ENCODE measurements at regions not wholly inside any gene's neighbourhood (a gene's known extent, or its start where the extent isn't known, plus 50 kb on each side); places are given as distances from the start of the nearest gene placed in this dataset.
"Not testable (repeated sequence)": the region's sequence is repeated elsewhere in the genome, so short reads cannot be mapped to it uniquely, and the experiment has no call there.

DNA sequence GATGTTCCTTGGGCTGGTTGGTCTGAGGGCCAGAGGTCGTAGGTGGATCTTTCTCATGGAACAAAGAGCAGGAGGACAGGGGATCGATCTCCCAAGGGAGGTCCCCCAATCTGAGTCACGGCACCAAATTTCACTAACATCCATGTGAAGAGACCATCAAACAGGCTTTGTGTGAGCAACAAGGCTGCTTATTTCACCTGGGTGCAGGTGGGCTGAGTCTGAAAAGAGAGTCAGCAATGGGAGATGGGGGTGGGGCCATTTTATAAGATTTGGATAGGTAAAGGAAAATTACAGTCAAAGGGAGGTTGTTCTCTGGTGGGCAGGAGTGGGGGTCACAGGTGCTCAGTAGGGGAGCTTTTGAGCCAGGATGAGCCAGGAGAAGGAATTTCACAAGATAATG, 334.0 kb upstream of the HTR1E start:
- not testable (repeated sequence) for DNase-seq

DNA sequence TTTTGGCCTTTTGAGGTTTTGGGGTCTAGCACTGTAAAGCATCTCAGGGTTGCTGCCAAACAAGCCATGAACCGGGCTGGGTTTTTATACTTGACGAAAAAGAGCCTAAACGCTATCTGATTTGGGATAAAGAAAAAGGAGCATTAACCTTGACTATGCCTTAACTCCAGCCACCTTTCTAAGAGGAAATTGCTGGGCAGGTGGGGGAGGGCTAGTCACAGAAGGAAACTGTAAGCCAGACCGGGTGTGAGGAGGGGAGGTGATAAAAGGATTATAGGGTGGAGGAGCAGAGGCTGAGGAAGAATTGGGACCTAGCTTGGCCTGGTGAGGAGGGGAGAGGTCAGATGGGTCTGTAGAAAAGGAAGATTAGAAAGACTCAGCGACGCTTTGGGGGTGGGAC, 335.2 kb upstream of the HTR1E start:
- DNase-seq = not testable (repeated sequence)

DNA sequence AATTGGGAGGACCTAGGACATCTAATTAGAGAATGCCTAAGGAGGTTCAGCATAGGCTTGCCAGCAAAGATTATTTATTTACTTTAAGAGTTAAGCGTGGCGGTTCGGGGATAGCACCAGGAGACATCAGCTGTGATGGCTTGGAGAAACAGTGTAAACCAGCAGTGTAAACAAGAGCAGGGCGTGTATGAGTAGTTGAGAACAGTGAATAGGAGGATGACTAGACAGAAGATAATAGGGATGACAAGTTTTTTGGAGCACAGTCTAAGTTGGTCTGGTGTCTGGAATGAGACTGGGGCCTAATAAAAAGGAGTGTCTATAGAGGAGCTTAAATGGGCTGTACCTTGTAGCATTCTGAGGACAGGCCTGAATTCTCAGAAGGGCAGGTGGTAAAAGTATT, 338.4 kb upstream of the HTR1E start:
- not testable (repeated sequence) for DNase-seq

DNA sequence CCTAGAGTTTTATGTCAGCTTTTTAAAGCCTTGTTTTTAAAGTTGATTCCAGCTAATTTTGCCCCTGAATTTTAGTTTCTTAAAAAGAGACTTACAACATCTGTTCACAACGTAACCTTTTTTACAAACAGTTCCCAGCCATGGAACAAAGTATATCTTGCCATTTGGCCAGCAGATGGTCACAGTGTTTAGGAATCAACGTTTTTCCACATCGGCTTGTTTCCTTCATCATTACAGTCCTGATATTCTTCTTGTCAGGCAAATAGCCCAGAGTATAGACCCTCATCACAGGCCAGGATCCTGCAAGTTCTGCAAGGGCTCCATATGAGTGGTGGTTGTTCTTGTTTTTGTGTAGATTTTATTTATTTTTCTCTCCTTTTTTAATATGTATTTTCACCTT, 341.7 kb upstream of the HTR1E start:
- DNase-seq = no peak

DNA sequence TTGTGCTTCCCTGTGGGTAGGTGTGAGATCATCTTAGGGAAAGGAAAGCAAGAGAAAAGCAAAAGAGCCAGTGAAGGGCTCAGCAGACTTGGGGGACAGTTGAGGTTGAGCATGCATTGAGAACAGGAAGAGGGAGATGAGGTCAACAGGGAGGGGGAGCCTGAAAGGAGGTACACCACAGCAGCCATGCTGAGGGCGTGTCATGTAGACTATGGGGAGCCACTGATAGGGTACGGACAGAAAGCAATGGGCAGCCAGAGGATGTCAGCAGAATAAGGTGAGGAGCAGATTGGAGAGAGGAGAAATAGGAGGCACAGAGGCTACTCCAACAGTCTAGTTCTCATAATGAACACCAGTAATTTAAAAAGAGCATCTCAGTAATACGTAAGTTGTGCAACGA, 351.1 kb upstream of the HTR1E start:
- no peak for DNase-seq

DNA sequence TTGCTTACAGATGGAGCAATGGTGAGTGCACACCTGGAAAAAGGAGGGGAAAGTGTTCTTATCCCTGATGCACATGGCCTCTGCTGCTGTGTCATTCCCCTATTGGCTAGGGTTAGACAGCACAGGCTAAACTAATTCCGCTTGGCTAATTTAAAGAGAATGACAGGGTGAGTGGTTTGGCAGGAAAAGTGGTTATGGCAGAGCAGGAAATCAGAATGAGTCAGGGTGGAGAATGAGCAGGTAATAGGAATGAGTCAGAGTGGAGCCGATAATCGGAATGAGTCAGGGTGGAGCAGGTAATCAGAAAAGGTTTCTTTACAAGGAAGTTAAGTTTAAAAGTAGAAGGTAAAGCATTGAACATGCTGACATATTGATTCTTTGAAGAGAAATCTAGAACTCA, 355.5 kb upstream of the HTR1E start:
- DNase-seq = no peak

DNA sequence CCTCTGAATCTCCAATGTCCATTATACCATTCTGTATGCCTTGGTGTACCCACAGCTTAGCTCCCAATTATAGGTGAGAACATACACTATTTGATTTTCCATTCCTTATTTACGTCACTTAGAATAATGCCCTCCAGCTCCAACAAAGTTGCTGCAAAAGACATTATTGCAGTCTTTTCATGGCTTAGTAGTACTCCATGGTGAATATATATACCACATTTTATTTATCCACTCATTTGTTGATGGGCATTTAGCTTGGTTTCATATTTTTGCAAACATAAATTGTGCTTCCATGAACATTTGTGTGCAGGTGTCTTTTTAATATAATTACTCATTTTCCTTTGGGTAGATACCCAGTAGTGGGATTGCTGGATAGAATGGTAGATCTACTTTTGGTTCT, 374.1 kb upstream of the HTR1E start:
- DNase-seq = no peak

DNA sequence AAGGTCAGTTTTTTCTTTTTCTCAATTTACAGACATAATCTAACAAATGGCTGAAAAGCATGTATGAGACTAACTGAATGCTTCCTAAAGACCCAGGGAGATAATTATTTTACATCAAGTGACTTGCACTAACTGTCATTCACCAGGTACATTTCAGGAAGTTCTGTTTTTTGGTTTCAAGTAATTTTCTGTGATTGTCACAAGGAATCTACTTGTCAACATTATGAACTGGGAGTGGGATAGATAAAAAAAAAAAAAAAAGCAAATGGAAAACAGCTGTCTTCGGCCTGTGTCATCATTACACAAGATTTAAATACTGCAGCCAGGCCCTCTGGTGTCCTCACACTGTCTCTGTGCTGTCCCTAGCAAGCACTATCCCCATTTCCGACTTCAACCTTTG, 379.0 kb upstream of the HTR1E start:
- DNase-seq = no peak

DNA sequence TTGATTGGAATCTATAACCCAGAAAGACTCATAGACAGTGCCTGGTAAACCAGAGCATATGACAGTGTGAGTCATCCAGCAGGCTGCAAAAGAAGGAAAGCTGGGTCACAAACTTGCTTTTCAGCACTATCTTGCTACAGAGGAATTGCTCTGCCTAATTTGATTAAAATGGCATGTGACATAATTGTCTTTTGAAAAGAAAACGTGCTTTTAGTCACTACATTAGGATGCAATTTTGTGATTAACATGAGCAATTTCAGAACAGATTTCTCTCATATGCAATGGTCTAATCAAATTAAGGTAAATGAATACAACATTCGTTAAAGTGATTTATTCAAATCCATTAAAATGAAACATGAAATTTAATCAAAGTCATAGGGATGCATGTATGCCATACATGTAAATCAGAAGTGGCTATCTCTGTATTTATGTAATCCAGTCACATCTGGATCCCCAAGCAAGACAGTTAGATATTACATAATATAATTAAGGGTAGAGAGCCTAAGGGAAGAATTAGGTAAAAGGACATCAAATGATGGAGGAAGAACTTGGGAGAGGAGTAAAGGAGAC, 400.0 kb upstream of the HTR1E start:
- DNase-seq = no peak

DNA sequence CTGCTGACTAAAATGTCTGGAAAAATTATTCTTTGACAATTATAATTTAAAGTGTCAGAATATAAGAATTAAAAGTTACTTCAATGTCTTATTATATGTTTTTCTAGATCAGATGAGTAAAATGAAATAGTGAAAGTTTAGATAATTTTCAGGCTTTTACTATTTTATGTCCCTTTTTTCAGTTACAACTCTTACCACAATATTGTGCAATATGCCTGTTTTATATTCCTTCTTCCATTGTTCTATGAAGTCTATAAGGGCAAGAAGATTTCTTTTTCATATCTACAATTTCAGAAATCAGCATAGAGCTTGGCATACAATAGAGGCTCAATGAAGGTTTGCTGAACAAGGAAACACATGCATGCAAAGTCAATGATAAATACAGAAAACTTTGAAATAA, 401.2 kb upstream of the HTR1E start:
- no peak for DNase-seq

DNA sequence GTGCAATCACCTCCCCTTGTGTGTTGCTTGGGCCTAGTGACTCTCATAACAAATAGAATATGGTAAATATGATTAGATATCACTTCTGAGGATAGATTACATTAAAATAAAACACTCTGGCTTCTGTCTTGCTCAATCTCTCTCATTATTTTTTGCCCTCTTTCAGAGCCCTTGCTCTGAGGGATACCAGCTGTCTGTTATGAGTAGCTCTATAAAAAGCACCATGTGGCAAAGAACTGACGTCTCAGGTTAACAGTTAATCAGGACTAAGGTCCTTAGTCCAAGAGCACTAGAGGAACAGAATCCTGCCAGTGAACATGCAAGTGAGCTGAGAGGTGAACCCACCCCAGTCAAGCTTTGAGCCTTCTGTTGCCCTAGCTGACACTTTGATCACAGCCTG, 402.2 kb upstream of the HTR1E start:
- DNase-seq = no peak

DNA sequence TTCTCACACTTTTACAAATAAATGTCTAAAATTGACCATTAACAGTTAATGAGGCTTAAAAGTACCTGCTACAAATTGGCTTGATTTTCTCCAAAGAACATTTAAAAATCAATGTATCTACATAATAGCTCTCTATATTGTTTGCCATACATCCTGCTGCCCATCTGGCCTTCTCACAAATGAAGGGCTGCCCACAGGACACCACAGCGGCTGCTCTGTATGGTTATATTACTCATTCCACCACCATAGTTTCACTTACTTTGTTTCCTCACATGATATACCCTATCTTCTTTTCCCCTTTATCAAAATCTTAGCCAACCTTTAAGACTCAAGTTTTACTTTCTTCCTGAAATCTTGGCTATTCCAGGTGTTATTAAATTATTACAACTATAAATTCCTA, 407.7 kb upstream of the HTR1E start:
- DNase-seq = no peak

DNA sequence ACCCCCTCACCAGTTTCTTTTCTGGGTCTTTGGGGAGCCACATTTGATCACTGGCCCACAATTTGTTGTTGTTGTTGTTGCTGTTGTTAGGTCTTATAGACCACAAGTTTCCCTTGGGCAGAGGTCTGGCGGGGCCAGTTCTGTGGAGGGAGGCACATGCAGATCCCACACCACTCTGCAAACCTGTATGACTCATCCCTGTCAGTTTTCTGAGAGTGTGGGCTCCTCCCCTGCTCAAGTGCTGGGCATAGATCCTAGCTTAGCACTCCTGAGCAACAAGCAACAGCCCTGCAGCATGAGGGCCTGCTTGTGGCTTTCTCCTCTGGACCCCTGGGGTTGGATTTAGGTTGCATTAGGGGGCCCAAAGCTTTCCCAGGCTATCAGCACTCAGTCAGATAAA, 411.1 kb upstream of the HTR1E start:
- no peak for DNase-seq

DNA sequence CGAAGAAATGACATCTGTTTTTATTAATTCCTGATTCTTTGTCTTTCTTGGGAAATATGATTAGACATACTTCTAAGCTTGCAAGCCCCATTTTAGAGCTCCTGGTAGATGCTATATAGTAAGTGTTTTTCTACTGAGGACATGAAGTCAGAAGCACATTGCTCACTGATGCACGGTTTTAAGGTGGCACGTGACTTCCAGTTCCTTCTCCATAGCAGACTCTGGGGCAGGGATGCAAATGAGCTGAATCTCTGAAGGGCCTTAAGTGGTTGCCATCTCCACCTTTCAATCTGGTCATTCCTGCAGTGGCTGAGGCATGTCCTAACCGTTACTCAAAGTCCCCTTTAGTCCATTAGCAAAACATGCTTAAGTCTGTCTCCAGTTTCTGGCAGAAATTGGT, 421.2 kb upstream of the HTR1E start:
- no peak for DNase-seq

DNA sequence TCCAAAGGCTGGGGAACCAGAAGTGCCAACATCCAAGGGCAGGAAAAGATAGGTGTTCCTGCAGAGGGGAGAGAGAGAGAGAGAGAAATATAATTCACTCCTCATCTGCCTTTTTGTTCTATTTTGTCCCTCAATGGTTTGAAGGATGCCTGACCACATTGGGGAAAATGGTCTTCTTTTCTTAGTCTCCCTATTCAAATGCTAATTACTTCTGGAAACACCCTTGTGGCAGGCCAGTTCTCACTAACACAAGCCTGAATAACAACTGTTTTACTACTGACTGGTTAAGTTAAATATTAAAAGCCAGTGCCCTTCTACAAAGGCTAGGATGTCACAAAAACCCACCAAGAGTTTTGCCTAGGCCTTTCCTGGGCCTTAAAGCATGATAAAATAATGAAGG, 425.4 kb upstream of the HTR1E start:
- no peak for DNase-seq

DNA sequence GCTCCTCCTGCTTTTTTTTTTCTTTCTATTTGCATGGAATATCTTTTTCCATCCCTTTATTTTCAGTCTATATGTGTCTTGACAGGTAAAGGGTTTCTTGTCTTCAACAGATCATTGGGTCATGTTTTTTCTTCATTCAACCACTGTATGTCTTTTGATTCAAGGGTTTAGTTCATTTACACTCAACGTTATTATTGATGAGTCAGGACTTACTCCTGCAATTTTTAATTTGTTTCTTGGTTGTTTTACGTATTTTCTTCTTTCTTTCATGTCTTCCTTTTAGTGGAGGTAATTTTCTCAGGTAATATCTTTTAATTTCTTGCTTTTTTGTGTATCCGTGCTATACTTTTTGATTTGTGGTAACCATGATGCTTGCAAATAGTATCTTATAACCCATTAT, 429.1 kb upstream of the HTR1E start:
- no peak for DNase-seq

DNA sequence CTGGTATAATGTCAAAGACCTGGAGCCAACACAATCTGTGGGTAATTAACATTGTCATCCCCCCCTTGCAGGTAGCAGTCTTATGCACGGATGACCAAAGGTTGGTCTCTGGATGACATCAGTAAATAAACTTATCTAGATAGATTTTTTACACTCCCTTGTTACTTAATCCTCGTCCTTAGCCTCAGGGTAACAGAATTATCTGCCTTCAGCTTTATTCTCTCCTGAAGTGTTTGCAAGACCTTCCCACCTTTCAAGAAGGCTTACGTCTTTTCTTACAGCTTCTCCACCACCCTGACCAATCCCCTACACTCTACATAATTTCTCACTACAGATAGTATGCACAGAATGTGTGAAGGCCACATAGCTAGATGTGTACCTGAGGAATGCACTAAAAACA, 434.8 kb upstream of the HTR1E start:
- DNase-seq = no peak

DNA sequence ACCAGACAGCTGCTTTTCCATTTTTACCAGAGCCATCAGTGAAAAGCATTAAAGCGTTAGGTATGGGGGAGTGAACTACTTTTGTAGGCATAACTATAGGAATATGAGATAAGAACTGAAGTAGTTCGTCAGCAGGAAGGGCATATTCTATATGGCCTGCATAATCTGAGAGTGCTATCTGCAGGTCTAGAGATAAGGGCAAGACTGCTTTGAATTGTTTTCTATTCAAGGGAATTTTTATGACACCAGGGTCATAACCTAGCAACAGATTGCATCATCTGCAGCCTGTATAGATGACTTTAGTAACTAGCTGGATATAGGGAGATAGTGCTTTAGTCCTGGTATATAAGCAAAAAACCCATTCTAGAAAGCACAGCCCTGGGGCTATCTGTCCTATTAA, 437.3 kb upstream of the HTR1E start:
- DNase-seq = no peak

DNA sequence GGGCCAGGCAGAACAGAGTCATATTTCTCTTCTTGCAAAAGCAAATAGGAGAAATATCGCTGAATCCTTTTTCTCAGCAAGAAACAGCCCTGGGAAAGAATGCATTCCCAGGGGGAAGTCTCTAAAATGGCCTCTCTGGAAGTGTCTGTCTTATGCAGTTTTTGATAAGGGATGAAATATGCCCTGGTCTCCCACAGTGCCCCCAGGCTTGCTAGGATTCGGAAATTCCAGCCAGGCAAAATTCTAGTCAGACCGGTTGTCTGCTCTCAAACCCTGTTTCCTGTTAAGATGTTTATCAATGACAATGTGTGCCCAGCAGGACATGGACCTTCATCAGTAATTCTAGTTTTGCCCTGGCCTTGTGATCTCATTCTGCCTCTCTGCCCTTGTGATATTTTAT, 448.3 kb upstream of the HTR1E start:
- DNase-seq = not testable (repeated sequence)

DNA sequence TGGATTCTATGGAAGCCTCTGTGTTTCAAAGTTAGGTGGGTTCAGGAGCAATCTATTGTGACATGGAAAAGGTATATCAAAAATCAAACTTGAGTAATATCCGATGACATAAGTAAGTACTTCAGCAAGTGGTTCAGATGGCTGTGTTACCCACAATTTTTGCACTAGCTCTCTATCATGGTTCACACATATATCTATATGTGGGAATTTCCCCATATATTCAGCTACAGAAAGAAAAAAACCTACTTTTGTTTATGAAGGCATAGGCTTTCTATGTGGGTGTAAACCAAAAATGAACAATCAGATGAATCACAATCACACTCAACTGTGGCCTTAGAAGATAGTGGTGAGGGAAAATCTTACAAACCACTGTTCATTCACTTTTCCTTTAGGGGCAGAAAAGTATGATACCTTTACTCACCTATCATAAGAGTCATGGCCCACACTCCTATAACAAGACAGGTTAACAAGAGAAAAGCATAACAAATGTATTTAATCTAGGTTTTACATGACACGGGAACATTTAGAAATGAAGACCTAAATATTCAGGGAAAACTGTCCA, 449.6 kb upstream of the HTR1E start:
- DNase-seq = no peak

DNA sequence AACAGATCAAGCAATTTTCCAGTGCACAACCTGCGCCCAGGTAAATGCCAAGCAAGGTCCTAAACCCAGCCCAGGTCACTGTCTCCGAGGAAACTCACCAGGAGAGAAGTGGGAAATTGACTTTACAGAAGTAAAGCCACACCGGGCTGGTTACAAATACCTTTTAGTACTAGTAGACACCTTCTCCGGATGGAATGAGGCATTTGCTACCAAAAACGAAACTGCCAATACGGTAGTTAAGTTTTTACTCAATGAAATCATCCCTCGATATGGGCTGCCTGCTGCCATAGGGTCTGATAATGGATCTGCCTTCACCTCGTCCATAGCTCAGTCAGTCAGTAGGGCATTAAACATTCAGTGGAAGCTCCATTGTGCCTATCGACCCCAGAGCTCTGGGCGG, 459.0 kb upstream of the HTR1E start:
- not testable (repeated sequence) for DNase-seq

DNA sequence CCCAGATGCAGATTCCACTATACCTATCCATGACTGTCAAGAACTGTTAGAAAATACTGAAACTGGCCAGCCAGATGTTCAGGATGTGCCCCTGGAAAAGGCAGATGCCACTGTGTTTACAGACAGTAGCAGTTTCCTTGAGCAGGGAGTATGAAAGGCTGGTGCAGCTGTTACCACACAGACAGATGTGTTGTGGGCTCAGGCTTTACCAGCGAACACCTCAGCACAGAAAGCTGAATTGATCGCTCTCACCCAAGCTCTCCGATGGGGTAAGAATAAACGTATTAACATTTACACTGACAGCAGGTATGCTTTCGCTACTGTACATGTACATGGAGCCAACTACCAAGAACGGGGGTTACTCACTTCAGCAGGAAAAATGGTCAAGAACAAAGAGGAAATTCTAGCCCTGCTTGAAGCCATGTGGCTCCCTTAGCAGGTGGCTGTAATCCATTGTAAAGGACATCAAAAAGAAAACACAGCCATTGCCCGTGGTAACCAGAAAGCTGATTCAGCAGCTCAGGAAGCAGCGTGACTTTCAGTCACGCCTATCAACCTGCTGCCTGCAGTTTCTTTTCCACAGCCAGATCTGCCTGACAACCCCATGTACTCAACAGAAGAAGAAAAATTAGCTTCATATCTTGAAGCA, 459.7 kb upstream of the HTR1E start:
- no peak for DNase-seq

DNA sequence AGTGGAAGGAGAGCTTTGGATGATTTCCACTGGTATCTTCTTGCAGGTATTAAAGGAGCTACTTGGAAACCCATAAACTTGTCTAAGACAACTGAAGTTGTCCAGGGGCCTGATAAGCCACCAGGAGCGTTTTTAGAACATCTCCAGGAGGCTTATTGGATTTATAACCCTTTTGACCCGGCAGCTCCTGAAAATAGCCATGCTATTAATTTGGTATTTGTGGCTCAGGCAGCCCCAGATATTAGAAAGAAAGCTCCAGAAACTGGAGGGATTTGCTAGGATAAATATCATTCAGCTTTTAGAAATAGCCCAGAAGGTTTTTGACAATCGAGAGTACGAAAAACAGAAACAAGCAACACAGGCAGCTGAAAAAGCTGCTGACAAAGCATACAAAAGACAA, 461.0 kb upstream of the HTR1E start:
- no peak for DNase-seq

DNA sequence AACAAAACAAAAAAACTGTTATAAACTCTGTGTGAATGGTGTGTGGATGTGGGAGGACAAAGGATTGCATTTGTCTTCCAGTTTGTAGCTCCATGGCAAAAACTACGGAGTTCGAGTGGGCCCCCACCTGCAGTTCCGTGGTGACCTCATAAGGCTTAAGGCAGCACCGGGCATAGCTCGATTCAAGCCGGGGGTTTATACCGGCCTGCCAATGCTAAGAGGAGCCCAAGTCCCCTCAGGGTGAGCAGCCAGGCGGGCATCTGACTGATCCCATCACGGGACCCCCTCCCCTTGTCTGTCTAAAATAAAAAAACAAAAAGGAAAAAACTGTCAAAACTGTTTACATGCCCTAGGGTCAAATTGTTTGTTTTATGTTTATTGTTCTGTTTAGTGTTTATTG, 463.2 kb upstream of the HTR1E start:
- DNase-seq = no peak

DNA sequence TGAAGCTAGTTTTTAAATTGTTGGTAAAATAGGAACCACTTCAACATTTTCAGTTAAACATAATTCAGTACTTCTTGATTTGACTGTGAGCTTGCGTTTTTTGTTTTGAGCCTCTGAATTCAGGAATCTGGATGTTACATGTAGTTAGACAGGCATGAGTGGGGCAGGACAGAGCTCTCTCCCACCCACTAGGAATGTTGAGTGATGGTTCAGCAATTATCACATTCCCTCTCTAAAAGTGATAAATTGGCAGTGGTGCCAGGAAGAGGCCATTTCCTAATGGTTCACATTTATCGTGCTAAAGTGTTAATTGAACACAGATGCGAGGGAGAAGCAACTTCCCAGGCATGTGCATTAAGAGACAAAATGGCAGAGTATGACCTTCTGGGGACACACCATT, 465.5 kb upstream of the HTR1E start:
- DNase-seq = no peak

Data from dermis blood vessel endothelial cell (primary cell).